Daoy (cell line): ENCODE measurements at regions not wholly inside any gene's neighbourhood (a gene's known extent, or its start where the extent isn't known, plus 50 kb on each side); places are given as distances from the start of the nearest gene placed in this dataset.

Experiments
- DNase-seq: peaks from one replicate; pipeline ENCODE4 v3.0.0-alpha.2; 2015; ENCODE audit warnings: low read depth

DNA sequence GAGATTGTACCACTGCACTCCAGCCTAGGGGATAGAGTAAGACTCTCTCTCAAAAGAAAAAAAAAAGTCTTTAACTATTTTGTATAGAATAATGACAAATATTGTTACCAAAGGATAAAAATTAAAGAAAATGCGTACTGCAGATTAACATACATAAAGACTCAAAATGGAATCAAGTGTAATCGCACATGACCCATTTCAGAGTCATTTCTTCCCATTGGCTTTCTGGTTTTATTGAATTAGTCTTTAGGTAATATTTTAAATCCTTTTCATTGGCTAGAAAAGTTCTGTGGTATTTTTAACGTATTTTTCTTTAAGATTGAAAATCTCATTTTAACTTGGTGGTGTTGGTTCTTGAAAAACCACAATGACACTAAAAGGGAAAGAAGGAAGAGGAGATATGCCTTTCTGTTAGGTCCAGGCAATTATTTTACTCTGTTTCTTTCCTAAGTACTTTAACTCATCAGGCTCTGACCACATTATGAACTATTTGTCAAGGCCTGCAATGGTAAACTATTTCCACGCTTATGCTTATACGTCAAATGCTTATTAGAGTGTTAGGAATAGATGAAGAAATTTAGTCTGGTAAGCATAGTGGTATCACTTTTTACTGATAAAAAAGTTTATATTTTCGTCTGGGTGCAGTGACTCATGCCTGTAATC lies 52.3 kb downstream of the PLEKHG1 start:
- DNase-seq = peak; percentile 42

DNA sequence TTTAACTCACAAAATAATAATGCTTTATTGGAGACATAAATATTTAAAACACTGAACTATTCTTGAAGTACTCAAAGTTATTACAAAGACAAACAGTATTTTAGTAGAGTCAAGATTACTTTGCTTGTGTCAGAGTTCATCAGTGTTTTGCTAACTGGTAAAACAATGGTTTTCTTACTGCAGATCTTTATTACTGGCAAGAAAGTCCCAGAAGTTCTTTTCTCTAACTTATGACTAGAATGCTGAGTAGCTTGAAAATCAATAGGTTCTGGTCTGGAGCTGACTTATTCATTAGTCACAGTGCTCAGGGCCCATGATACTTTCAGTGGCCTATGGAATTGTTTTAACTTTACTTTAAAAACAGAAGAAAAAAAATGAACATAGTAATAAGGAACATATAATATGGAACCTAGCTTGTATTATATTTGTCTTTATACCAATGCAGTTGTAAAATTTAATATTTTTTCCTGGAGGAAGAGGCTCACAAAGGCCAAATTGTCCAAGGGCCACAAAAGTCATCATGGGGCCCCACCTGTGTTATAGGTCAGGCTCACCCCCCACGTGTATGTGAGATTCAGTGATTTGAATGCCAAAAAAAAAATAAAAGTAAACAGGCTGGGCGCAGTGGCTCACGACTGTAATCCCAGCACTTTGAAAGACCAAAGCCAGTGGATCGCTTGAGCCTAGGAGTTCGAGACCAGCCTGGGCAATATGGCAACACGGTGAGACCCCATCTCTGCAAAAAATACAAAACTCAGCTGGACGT lies 53.3 kb downstream of the PLEKHG1 start:
- peak; percentile 44 for DNase-seq

DNA sequence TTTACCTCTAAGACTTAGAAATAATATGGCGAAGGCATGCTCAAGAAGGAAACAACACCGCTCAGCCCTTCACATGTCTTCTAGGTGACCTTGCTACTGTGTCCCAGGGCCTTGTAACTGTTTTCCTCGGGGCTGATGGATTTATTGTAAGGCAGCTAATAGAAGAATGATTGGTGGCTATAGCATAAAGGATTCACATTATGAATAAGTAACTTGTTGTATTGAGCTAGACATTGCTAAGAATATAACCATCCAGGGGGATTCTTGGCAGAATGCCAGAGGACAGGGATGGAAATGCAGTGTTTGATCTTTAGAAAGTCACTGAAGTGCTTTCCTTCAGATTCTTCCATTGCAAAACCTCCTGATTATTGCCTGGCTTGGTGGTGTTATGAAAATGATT lies 54.9 kb downstream of the PLEKHG1 start:
- DNase-seq = no peak

DNA sequence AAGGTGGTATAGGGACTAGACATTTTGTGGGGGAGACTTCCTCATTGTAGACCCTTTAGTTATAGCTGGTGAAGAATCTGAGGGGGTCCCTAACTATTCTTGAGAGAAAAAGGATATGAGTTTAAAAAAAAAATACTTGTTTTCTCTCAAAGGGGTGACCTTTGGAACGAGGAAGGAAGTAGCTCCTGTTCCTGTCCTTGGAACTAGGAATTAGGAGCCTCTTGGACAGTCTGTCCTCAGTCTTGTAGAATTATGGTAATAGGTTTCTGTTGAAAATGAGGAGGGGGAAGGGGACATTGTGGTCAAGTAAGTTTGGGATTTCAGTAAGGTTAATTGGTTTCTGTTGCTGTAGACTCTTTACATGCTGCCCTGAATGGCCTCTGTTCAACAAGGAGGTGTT lies 56.5 kb downstream of the PLEKHG1 start:
- DNase-seq = no peak

DNA sequence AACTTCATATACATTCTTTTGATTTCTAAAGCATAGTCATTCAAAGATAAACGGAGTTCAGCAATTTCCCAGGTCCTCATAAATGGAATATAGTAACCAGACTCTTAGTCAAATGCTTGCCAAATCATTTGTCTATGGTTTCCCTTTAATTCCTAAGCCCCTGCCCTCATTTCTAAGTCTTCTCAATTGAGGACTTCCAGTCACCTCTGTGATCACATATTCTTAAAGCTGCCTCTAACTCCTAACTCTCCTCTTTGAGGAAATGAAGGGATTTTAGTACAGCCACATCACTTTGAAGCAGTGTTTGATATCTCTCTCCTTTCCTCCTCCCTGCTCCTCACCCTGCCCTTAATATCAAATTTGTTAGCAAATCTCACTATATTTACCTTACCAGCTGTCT lies 58.7 kb downstream of the PLEKHG1 start:
- DNase-seq = no peak

DNA sequence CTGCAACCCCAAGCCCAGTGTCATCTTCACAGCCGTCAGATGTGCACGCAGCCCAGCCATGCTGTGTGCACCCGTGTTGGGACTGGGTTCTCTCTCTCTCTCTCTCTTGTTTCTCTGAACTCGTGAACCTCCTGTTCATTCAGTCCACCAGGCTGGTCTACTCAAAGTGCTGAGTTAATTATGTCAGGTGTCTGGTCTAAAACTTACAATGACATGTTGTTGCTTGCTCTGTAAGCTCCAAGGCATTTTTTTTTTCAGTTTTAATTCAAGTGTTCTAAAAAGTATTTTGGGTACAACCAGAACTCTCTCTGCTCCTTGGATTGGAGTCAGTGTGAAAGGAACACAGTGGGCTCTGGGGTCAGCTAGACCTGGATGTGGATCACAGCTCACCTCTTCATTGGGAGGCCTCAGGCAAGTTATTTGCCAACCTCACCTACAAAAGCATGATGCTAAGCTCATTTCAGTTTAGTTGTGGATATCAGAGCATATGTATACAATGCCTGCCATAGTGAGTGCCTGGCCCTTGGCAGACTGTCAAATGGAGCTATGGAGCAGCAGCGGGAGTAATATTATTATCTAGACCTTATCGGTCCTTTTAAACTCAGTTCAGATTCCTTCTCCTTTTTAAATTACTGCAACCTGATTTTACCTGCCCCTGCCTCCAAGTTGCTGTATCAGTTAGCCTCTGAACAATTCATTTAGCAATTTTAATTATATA lies 59.5 kb downstream of the PLEKHG1 start:
- no peak for DNase-seq

DNA sequence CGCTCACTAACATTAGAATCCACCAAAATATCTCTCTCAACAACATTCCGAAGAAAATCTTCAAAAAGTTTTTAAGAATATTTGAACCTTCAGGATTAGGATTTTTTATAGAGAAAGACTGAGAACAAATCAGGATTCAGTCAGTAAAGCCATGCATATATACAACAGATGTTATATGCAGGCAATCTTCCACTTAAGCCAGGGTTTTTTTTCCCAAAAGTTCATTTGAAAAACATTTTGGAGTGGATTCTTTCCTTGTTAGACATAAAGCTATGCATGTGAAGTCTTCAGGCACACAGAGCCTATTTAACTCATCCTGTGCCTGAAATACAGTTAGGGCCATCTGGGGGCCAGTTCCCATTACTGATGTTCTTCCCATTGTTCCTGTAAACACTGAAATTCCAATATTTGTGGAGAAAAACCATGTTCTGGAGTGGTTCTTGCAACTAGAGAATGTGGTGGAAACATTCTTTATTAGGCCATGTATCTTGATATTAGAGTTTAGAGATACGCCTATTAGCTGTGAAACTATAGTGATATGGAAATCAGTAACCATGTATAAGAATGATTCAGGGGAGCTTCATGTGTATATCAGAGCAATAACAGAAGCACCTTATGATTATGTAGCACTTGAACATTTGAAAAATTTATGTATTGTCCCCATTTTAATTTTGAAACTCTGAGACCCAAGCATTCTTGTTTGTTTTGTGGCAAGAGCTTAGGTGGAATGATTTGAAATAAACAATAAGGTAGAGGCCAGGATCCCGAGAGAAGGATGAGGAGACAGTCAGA lies 61.7 kb downstream of the PLEKHG1 start:
- no peak for DNase-seq

DNA sequence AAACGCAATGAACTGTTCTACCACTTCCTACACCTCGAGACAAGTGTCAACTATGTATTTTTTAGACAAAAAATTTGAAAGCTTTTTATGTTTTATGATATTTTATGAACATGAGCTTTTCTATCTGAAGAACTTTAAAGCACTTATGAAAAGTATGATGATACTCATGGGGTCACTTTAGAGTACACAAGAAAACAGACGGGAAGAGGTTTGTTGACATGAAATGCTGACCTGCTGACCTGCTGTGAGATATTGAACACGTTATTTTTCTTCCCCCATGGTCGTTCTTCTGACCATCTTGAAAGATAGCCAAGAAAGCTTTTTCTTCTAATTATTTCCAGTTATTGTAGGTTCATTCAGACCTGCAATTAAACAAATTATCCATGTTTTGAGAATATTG lies 63.1 kb downstream of the PLEKHG1 start:
- DNase-seq = no peak

DNA sequence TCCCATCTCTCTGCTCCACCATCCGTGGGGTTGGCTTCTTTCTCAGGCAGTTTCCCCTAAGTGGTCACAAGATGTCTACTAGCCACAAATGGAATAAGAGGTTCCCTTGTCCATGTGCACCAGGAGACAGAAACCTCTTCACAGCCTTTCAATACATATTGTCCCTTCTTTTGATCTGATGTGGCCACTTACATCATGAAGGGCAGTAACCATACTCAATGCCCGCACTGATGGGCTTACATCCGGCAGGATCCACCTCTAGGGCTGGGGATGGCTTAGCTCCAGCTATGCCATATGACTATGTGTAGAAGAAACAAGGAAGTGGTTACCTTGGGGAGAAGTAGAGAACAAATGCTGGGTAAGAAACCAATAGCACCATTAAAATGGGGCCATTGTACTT lies 64.4 kb downstream of the PLEKHG1 start:
- no peak for DNase-seq

DNA sequence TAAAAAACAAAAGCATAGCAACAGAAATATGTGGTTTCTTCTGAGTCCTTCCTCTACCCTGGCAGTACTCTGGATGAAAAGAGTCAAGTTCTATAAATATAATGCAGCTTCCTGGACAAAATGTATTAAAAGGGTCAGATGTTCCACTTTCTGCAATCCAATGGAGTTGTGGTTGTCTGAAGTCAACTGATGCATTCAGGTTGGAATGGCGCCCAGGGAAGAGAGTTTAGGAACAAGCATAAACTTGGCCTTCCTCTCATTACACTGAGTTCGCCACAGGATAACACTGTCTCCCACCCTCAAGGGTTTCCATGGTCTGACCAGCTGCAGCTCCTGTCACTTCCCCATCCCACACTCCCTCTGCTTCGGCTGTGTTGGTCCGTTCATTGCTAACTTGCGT lies 66.4 kb downstream of the PLEKHG1 start:
- peak; percentile 15 for DNase-seq

DNA sequence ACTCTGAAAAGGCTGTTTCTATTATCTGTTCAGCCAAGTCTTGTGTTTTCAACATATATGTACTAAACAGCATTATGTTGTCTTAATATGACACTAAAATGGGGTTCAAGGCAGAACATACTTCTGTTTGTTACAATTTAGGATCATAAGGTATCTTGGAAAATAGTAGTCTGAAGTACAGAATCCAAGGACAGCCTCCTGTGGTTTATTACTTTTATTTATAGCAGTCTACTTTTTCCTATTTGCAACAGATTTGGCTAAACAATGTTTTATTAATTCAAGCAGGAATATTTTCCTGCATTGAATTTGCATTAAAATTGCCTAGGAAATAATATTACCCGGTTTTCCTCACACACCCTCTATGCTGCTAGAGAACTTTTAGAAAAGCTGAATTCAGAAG lies 67.7 kb downstream of the PLEKHG1 start:
- no peak for DNase-seq

DNA sequence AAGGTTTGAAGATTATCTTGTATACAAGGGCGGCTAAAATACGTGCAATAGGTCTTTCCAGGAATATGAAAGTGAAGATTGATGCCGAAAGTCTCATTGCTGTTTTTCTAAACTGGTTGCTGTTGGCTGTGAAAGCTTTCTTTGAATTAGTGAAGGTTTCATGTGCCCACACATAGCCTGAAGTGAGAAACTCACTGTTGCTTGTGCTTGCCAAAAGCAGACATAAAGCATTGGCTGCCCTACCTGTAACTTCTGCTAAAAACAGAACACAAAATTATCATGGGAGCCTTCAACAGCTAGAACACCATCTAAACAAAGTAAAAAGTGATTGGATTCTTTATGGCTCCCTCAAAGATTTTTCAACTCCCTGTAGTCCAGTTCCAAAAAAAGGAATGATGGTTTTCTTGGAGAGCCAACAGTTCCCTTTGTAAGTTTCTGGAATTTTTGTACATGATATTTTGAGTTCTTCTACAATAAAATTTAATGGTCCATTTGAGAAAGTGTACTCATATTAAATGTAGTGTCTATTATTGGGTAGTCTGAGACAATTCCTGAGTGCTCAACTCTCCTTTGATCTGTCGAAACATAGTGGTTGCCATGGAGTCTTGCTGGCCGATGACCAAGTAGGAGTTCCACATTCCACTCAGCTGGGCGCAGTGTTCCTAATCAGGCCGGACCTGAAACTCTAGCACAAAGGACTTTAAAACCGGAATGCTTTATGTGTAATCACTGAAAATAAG lies 68.5 kb downstream of the PLEKHG1 start:
- peak; percentile 93 for DNase-seq

DNA sequence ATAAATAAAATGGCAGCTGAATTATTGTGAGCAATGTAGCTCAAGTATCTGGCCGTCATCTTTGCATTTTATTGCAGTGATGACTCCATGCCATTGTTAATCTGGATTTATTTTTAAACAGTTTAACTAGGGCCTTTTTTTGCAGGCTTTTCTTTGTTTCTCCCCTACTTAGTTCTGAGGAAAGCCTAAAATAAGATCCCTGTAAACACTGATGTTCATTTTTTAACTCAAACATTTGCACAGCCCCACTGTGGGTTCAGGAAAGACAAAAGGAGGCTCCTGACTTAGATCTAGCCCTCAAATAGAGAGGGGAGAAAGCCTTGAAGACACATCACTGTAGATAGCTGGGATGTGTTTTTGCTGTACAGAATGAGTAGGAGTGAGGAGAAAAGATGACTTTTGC lies 69.2 kb downstream of the PLEKHG1 start:
- no peak for DNase-seq

DNA sequence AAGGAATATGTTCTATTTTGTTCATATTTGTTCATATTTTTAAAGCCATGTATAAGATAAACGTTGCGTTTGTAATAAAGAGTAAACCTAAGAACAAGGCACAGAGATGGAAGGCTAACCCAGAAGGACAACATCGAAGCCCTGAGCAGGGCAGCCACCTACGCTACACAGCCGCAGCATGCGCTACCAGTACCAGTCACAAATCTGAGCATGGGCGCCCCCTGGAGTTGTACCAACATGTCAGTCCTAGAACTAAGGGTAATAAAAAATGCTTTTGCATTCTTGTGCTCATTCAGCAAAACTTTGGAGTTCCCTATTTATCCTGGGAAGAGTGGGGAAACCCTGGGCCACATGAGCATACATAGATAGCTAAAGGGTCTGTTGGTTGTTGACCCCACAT lies 70.6 kb downstream of the PLEKHG1 start:
- DNase-seq = no peak

DNA sequence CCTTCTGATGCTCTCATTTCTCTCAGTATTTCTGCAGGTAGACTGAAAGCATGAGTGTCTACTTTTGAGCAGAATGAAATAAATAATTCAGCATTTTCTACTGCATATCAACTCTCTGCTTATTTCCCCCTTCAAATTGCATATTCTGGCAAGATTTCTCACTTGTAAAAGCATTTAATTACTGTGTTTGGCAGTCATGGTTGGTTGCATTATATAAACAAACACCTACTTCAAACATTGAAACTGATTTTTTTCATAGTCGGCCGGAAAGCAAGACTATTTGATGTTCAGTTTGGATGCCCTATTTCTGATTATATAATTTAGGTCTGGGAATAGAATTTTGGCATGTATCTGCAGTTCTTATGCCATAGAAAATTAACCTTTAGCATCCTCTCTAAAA lies 73.1 kb downstream of the PLEKHG1 start:
- no peak for DNase-seq

DNA sequence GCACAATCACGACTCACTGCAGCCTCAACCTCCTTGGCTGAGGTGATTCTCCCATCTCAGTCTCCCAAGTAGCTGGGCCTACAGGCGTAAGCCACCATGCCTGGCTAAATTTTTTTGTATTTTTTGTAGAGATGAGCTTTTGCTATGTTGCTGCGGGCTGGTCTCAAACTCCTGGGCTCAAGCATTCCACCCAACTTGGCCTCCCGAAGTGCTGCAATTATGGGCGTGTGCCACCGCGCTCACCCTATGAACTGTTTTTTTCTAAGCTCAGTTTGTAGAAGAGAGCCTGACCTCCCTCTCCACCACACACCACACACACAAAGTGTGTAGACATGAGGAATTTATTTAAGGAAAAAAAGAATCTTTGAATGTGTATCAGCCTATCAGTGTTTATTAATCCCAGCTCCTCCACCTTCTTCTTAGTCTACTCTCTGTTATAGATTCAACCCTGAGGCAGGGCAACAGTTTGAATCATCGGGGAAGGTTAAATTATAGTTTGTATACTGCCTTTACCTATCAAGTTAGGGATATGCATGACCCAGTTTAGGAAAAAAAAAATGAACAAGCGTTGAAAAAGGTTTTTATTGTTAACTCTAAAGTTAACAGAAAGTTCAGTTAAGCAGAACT lies 74.1 kb downstream of the PLEKHG1 start:
- DNase-seq = no peak

DNA sequence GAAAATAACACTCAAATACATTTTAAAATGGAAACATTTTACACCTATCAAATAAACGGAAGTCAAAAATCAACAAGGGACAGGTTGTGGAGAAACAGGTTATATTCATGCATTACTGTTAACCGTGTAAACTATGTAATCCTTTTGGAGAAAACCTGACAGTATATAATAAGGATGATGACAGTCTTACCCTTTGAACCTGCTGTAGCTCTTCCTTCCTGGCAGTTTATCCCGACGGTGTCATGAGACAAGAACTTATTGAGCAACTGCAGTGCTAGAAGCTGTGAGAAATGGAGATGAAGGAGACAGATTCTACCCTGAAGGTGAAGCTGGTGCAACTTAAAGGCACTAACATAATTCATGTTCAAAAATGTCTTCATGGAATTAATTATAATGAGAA lies 76.7 kb downstream of the PLEKHG1 start:
- DNase-seq = no peak

DNA sequence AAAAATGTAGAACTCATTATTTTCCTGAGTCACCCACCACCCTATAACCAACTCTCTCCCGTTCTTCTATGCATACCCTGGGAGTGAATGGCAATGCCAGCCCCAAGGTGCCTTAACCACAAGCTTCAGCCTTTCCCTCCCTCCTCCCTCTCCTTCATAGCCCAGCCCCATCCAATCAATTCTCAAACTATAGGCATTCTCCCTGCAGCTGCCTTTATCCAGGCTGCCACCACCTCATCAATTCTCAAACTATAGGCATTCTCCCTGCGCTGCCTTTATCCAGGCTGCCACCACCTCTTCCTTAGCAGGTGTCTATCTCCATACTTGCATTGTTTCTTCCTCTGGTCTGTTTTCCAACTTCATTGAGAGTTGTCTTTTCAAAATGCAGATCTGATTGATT lies 77.1 kb downstream of the PLEKHG1 start:
- DNase-seq = no peak

DNA sequence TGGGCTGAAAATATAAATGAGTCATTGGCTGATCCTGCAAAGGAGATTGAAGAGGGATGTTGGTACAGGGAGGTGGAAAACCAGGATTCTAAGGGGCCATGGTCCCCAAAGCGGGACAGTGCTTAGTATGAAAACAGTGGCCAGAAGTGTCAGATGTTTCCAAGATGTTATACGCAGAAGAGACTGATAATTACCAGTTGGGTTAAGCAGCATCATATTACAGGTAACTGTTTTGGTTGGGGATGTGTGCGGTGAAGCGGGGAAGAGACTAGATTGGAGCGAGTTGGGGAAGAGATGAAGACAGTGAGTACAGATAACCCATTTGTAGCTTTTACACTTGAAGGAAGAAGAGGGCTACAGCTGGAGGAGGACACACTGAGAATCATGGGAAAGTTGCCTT lies 80.8 kb downstream of the PLEKHG1 start:
- no peak for DNase-seq

DNA sequence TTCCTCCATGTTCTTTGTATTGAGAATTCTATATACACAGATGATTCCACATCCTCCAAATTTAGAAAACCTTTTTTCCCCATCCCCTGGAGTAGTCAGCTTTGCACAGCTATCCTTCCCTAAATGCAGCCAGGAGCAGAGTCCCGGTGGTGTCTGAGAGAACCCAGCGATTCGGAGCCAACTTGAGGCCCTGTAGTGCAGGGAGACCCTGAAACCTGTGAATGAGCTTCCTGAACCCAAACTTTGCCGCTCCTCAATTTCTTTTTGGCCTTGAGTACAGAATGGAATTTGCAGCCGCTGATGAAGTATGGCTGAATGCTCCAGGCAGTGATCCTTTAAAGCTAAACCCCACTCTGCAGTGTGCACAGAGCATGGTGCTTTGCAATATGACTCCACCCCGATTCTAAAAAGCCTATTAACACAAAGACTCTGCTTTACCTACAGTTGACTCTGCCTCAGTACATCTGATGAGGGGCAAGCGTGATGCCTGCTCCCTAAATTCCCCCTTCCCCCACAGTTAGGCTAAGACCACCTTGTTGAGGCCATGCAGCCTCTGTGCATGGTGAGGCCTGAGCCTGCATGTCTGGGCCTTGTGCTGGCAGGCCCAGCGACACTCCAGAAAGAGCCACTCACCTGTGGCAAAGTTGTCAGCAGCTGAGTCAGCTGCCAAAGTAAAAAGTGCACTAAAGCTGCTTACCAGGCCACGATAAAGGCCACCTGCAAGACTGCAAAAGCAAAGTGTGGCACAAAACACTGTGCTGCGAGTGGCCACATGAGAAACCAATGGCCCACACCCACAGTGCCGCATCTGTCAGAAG lies 82.1 kb downstream of the PLEKHG1 start:
- DNase-seq = no peak
